C4-2B (cell line): ENCODE measurements at regions not wholly inside any gene's neighbourhood (a gene's known extent, or its start where the extent isn't known, plus 50 kb on each side); places are given as distances from the start of the nearest gene placed in this dataset.

ENCODE experiments used
- ZFX ChIP-seq: fragments of 450-650 bp; IDR thresholded peaks from 2 replicates; pipeline ENCODE4 v1.6.1; 2017
- TF ChIP-seq, protein P1 (sequence below): fragments of 450-650 bp; conservative IDR thresholded peaks from 2 replicates; pipeline ENCODE4 v1.5.1; 2017; ENCODE audit warnings: mild to moderate bottlenecking

DNA sequence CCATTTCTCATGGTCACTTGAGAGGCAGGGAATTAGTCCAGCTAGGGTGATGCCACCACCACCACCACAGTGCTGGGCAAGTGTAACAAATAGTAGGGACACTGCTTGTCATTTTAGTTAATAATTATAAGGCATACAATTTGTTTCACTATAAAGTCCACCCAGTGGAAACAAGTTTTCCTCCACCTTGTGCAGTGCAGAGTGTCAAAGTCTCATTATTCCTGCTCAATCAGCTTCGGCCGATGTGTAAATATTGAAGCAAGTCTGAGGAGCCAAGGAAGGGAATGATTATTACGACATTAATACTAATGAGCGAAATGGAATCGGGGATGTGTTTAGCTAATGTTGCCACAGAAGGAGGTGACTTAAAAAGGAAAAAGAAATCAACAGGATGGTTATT lies 340.4 kb downstream of the NKX6-1 start:
- TF ChIP-seq, protein P1, sequence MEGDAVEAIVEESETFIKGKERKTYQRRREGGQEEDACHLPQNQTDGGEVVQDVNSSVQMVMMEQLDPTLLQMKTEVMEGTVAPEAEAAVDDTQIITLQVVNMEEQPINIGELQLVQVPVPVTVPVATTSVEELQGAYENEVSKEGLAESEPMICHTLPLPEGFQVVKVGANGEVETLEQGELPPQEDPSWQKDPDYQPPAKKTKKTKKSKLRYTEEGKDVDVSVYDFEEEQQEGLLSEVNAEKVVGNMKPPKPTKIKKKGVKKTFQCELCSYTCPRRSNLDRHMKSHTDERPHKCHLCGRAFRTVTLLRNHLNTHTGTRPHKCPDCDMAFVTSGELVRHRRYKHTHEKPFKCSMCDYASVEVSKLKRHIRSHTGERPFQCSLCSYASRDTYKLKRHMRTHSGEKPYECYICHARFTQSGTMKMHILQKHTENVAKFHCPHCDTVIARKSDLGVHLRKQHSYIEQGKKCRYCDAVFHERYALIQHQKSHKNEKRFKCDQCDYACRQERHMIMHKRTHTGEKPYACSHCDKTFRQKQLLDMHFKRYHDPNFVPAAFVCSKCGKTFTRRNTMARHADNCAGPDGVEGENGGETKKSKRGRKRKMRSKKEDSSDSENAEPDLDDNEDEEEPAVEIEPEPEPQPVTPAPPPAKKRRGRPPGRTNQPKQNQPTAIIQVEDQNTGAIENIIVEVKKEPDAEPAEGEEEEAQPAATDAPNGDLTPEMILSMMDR: no peak
- TF ChIP-seq ZFX: no peak
